Heart right ventricle (tissue), 16 donors: ENCODE measurements at regions not wholly inside any gene's neighbourhood (a gene's known extent, or its start where the extent isn't known, plus 50 kb on each side); places are given as distances from the start of the nearest gene placed in this dataset.

Experiments used
- ATAC-seq, 8 donors: fragments of 200-7000 bp; cut with Tn5 transposase; one replicate each; pipeline ENCODE4 v1.9.1; 2020; ENCODE audit warnings: mild to moderate bottlenecking in 8 of 8, moderate library complexity in 8 of 8, moderate number of reproducible peaks in 1 of 8
- DNase-seq, 2 donors: peaks; one replicate each; pipeline ENCODE4 v3.0.0-alpha.2; 2020
- H3K27ac ChIP-seq, 10 donors: fragments of 200-600 bp; sonication (generic) in 2 of 10; one replicate each; pipeline versions ENCODE4 v1.5.0 to v1.8.0; 2020 to 2022; ENCODE audit warnings: mild to moderate bottlenecking in 3 of 10
- H3K27me3 ChIP-seq, 7 donors: fragments of 200-600 bp; one replicate each; pipeline ENCODE4 v1.8.0; 2021 to 2022; ENCODE audit warnings: mild to moderate bottlenecking in 2 of 7
- H3K36me3 ChIP-seq, 9 donors: fragments of 200-600 bp; sonication (generic) in 1 of 9; one replicate each; pipeline versions ENCODE4 v1.5.0 to v1.8.0; 2020 to 2022; ENCODE audit warnings: mild to moderate bottlenecking in 2 of 9
- H3K4me1 ChIP-seq, 9 donors: fragments of 200-600 bp; sonication (generic) in 1 of 9; one replicate each; pipeline versions ENCODE4 v1.5.0 to v1.8.0; 2020 to 2022; ENCODE audit warnings: mild to moderate bottlenecking in 4 of 9
- H3K4me3 ChIP-seq, 10 donors: fragments of 200-600 bp; sonication (generic) in 2 of 10; one replicate each; pipeline versions ENCODE4 v1.5.0 to v1.8.0; 2020 to 2022; ENCODE audit warnings: mild to moderate bottlenecking in 7 of 10, moderate library complexity in 2 of 10
- H3K9me3 ChIP-seq, 11 donors: fragments of 200-600 bp in 10 of 11; sonication (generic) in 2 of 11; one replicate each; pipeline versions ENCODE4 v1.5.0 to v1.8.0; 2013 to 2022; ENCODE audit warnings: mild to moderate bottlenecking in 2 of 11, control low read depth in 1 of 11, moderate library complexity in 1 of 11
- CTCF ChIP-seq, 9 donors: fragments of 200-600 bp; sonication (generic) in 2 of 9; IDR thresholded peaks; one replicate each; pipeline versions ENCODE4 v1.5.0 to v1.8.0; 2021 to 2022; ENCODE audit warnings: antibody characterized with exemption in 9 of 9, mild to moderate bottlenecking in 5 of 9, moderate library complexity in 1 of 9
- WGBS, 2 donors: extraction: QIAGEN DNeasy Blood & Tissue Kit; methylation state at CpG; one replicate each; pipeline ENCODE4 v1.1.7; 2013; ENCODE audit warnings: inconsistent platforms in 1 of 2; 5-methylcytosine and 5-hydroxymethylcytosine counted together
- intact Hi-C, 10 donors: fragments of 100-400 bp; cut with DNase I; formaldehyde crosslinking; loops; one replicate each; pipeline versions ENCODE4 v1.11.1 to v1.14.2; 2022
- donor health status: Arrhythmogenic right ventricular cardiomyopathy.
- donor health status: ischemic (EF 13 %, LVEDD 7.1; RV severe dilation, severe dysfunction).
- donor health status: healthy with polysubstance abuse.
- donor health status: DM: no; HTN: yes; CAD: no.
- donor health status: DM: no; HTN: no; CAD: no.
- donor health status: ischemic (EF 25% LVEDD 6.9; RV normal size, moderate dysfunction).
- donor health status: ischemic (EF 25% LVEDD 5.7; RV mildly dilated, moderate dysfunction).
- donor health status: healthy.
- donor health status: DM: yes; HTN: yes; CAD: no.
- donor health status: Ischemic cardiomyopathy.
- donor health status: ischemic (EF 35%, LVEDD 5.7; RV mildly dilated, moderate dysfunction).
- donor health status: nonischemic (EF 11% LVEDD 7.7; RV severe dilation, severe dysfunction).
- donor health status: DM: yes; HTN: yes; CAD: no.
- donor health status: PGD.
- donor health status: ischemic (EF 29% LVEDD 5.4; RV normal size, mild dysfunction).
- donor health status: nonischemic (EF 23%, LVEDD 6.1; RV moderate dilation, normal function).

DNA sequence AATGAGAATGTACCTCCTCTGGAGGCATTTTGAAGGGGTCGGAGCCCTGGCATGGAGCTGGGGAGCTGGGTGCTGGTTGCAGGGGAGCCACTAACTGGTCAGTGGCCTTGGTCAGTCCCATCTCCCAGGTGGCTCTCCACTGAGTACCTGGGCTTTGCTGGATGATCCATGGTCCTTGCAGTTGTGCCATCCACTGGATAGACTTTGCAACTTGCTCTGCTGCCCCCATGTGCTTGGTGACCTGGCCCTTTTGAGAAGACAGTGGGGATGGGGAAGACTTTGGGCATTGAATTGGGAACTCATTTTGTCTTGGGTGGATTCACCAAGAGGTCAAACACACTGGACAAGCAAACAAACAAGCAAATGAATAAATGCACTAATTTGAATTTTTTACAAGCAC, 263.9 kb downstream of the MYCN start:
- WGBS, 2 donors = 88 to 96% methylated on average over 1 of the region's 1 CpG
- Histone ChIP-seq H3K4me3 (no peak overlapping the region), H3K27ac (no peak overlapping the region), H3K27me3 (no peaks in the 10 kb centered on the region), H3K4me1 (no peaks in the 10 kb centered on the region), H3K36me3 (no peaks in the 10 kb centered on the region), H3K9me3 (peaks cover 0 to 6% (median 0%) of the 10 kb centered on the region in 11 donors)
- intact Hi-C loops = loop anchor here in 1 of 10 donors (10.0 kb wide), 1 partner anchor 249 kb away; no protein-coding TSS in a partner anchor
- ATAC-seq (no peak), DNase-seq (no peak)
- no peak for TF ChIP-seq CTCF (IDR thresholded peaks at IDR 0.05)

DNA sequence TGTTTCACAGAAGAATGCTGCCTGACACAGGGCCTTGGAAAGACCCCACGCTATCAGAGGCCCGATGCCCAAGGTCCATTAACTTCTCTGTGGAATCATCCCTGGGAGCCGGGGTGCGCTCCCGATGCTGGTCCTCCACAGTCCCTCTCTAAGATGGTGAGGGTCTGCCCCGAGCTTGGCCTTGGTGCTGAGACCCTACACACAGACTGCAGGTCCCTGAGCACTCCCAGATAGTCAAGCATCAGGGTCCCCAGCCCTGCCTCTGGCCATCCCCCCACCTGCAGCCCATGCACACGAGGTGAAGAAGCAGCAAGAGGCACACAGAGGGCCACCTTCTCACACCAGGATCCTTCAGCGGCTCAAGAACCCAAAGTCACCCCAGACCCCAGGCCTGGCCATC, 263.3 kb downstream of the MYCN start:
- no peak for DNase-seq
- Histone ChIP-seq H3K4me3 (no peak overlapping the region), H3K9me3 (peaks cover 0 to 6% (median 0%) of the 10 kb centered on the region in 11 donors), H3K27me3 (no peaks in the 10 kb centered on the region), H3K27ac (no peak overlapping the region), H3K4me1 (no peaks in the 10 kb centered on the region), H3K36me3 (no peaks in the 10 kb centered on the region)
- no peak for ATAC-seq
- no peak for TF ChIP-seq CTCF (IDR thresholded peaks at IDR 0.05)
- WGBS, 2 donors = 88 to 92% methylated on average over 8 of the region's 8 CpGs
- intact Hi-C loops = loop anchor here in 1 of 10 donors (10.0 kb wide), 1 partner anchor 249 kb away; no protein-coding TSS in a partner anchor

DNA sequence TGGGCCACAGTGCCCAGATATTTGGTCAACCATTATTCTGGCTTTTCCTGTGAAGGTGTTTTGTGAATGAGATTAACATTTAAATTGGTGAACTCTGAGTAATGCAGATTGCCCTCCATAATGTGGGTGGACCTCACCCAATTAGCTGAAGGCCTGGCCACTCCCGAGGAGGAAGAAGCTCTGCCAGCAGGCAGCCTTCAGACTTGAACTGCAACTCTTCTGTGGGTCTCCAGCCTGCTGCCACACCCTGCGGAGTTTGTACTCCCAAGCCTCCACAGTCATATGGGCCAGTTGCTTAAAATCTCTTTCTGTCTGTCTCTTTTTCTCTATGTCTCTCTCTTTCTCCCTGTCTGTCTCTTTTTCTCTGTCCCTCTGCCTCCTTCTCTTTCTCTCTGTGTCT, 262.7 kb downstream of the MYCN start:
- 75% methylated on average over 2 of the region's 2 CpGs for WGBS, 2 donors
- TF ChIP-seq CTCF (IDR thresholded peaks at IDR 0.05) = no peak

GRCh38 chr2:16202266-16203020, 262.1 kb downstream of the MYCN start:
- DNase-seq = no peak
- no peak overlapping the region for H3K4me3 ChIP-seq
- no peaks in the 10 kb centered on the region for H3K36me3 ChIP-seq
- no peak overlapping the region for H3K27ac ChIP-seq
- 92 to 96% methylated on average over 8 of the region's 8 CpGs for WGBS, 2 donors
- no peaks in the 10 kb centered on the region for H3K9me3 ChIP-seq
- H3K4me1 ChIP-seq = no peaks in the 10 kb centered on the region
- ATAC-seq = no peak
- intact Hi-C loops = loop anchor here in 1 of 10 donors (10.0 kb wide), 1 partner anchor 248 kb away; no protein-coding TSS in a partner anchor
- H3K27me3 ChIP-seq = no peaks in the 10 kb centered on the region
- no peak for TF ChIP-seq CTCF (IDR thresholded peaks at IDR 0.05)

More for the DNA sequence above, 262.7 kb downstream of the MYCN start:
- peaks cover 0 to under 1% (median 0%) of the 10 kb centered on the region in 11 donors for H3K9me3 ChIP-seq
- intact Hi-C loops = loop anchor here in 1 of 10 donors (10.0 kb wide), 1 partner anchor 248 kb away; no protein-coding TSS in a partner anchor
- H3K27ac ChIP-seq = no peak overlapping the region
- H3K4me3 ChIP-seq = no peak overlapping the region
- H3K4me1 ChIP-seq = no peaks in the 10 kb centered on the region
- H3K27me3 ChIP-seq = no peaks in the 10 kb centered on the region
- no peak for ATAC-seq
- H3K36me3 ChIP-seq = no peaks in the 10 kb centered on the region
- no peak for DNase-seq
